ENCODE measurements at regions not wholly inside any gene's neighbourhood (a gene's known extent, or its start where the extent isn't known, plus 50 kb on each side); places are given as distances from the start of the nearest gene placed in this dataset.

GRCh38 chr1:164932580-164932979, 373.6 kb downstream of the PBX1 start:
- DNase-seq, result no peak

GRCh38 chr1:164930833-164931232, 371.8 kb downstream of the PBX1 start:
- no peak for DNase-seq

- DNase-seq, result no peak
Observed at GRCh38 chr1:164930241-164930640, 371.3 kb downstream of the PBX1 start.

- DNase-seq, result no peak
Observed at GRCh38 chr1:164928232-164928812, 369.3 kb downstream of the PBX1 start.

- DNase-seq, result no peak
Observed at GRCh38 chr1:164926107-164926506, 367.1 kb downstream of the PBX1 start.

GRCh38 chr1:164922585-164922984, 363.6 kb downstream of the PBX1 start:
- no peak for DNase-seq

GRCh38 chr1:164921493-164921892, 362.5 kb downstream of the PBX1 start:
- DNase-seq, result no peak

- no peak for DNase-seq
Observed at GRCh38 chr1:164918140-164918539, 359.2 kb downstream of the PBX1 start.

- DNase-seq, result peak; percentile 10
Observed at GRCh38 chr1:164914208-164914607, 355.2 kb downstream of the PBX1 start.

- no peak for DNase-seq
Observed at GRCh38 chr1:164912290-164912689, 353.3 kb downstream of the PBX1 start.

GRCh38 chr1:164910671-164911070, 351.7 kb downstream of the PBX1 start:
- DNase-seq, result no peak

GRCh38 chr1:164907666-164908065, 348.7 kb downstream of the PBX1 start:
- no peak for DNase-seq

GRCh38 chr1:164905869-164906268, 346.9 kb downstream of the PBX1 start:
- no peak for DNase-seq

GRCh38 chr1:164902491-164902890, 343.5 kb downstream of the PBX1 start:
- no peak for DNase-seq

Measured in EL (cell line).